ENCODE measurements at regions not wholly inside any gene's neighbourhood (a gene's known extent, or its start where the extent isn't known, plus 50 kb on each side); places are given as distances from the start of the nearest gene placed in this dataset.

GRCh38 chr3:178028933-178029332, 507.3 kb upstream of the KCNMB2 start:
- no peak overlapping the region for H3K4me2 ChIP-seq (ENCODE audit: low read depth, low read length)
- TF ChIP-seq FOXP4 (CRISPR knock-in tag; IDR thresholded peaks at IDR 0.05) (no peak), SOX5 (CRISPR knock-in tag; IDR thresholded peaks at IDR 0.05; ENCODE audit: borderline replicate concordance) (no peak), NR2C2 (CRISPR knock-in tag; IDR thresholded peaks at IDR 0.05; ENCODE audit: borderline replicate concordance) (no peak), ZNF232 (CRISPR knock-in tag; IDR thresholded peaks at IDR 0.05; ENCODE audit: borderline replicate concordance) (no peak), MZF1 (CRISPR knock-in tag; IDR thresholded peaks at IDR 0.05; ENCODE audit: borderline replicate concordance) (no peak), ZFAT (CRISPR knock-in tag; conservative IDR thresholded peaks at IDR 0.05) (no peak), ZNF343 (CRISPR knock-in tag; IDR thresholded peaks at IDR 0.05) (no peak), ZNF496 (CRISPR knock-in tag; IDR thresholded peaks at IDR 0.05; ENCODE audit: insufficient replicate concordance) (no peak), ZNF747 (CRISPR knock-in tag; IDR thresholded peaks at IDR 0.05; ENCODE audit: borderline replicate concordance) (no peak), TFDP1 (CRISPR knock-in tag; IDR thresholded peaks at IDR 0.05; ENCODE audit: borderline replicate concordance) (no peak), ZNF296 (CRISPR knock-in tag; conservative IDR thresholded peaks at IDR 0.05) (no peak), MAFG (CRISPR knock-in tag; IDR thresholded peaks at IDR 0.05) (no peak), ZNF570 (CRISPR knock-in tag; IDR thresholded peaks at IDR 0.05; ENCODE audit: borderline replicate concordance) (no peak), ZNF784 (CRISPR knock-in tag; IDR thresholded peaks at IDR 0.05; ENCODE audit: borderline replicate concordance) (no peak)
- H3K9ac ChIP-seq (ENCODE audit: insufficient read depth, low read depth, low read length), result no peak overlapping the region
- ChIA-PET CTCF (ENCODE audit: low intra/inter-chr PET ratio, low total read pairs) (no interaction called here), POLR2A (no interaction called here)
- H3K4me1 ChIP-seq (ENCODE audit: insufficient read depth, low read length), result no peaks in the 10 kb centered on the region
- ATAC-seq (no peak), FAIRE-seq (no peak), DNase-seq (ENCODE audit: low spot score) (no peak)
- no peaks in the 10 kb centered on the region; a peak in 1 of 5 replicates for H3K27me3 ChIP-seq (ENCODE audit: control insufficient read depth in 1 of 2, insufficient read depth in 2 of 2, low read length in 2 of 2)
- no peak overlapping the region for H2AFZ ChIP-seq (ENCODE audit: low read length)
- no peaks in the 10 kb centered on the region for H3K9me3 ChIP-seq (ENCODE audit: low read length)
- H3K27ac ChIP-seq (ENCODE audit: extremely low read length, insufficient read depth, low read length), result no peak overlapping the region
- intact Hi-C loops (cut with micrococcal nuclease; ENCODE audit: unreplicated experiment) (no loop called here), in situ Hi-C loops (cut with HindIII; ENCODE audit: extremely low pct_ligation_motif_present, low pct_unique_long_range_greater_than_20kb) (no loop called here)
- H3K79me2 ChIP-seq (ENCODE audit: insufficient read depth, low read length), result no peaks in the 10 kb centered on the region
- 0% methylated on average over 1 of the region's 1 CpG for WGBS (ENCODE audit: low lambda C conversion rate)
- no TSS peak for BruUV-seq (replicated peaks)
- H4K20me1 ChIP-seq (ENCODE audit: insufficient read depth, low read length), result no peaks in the 10 kb centered on the region
- H3K36me3 ChIP-seq (replicated peaks in 1 of 2; ENCODE audit: control insufficient read depth in 1 of 2, insufficient read depth in 2 of 2, low read length in 2 of 2), result no peaks in the 10 kb centered on the region
- H3K4me3 ChIP-seq (replicated peaks in 1 of 3; ENCODE audit: insufficient read depth in 1 of 3, low read depth in 2 of 3, low read length in 3 of 3), result no peak overlapping the region
